Right lobe of liver (tissue), 6 donors: ENCODE measurements at regions not wholly inside any gene's neighbourhood (a gene's known extent, or its start where the extent isn't known, plus 50 kb on each side); places are given as distances from the start of the nearest gene placed in this dataset.
A peak's percentile ranks its signal among the peaks of the same experiment; 100 is the strongest.

ENCODE experiments used
- ATAC-seq, 4 donors: fragments of 200-7000 bp; cut with Tn5 transposase; one replicate each; pipeline ENCODE4 v1.9.1; 2020; ENCODE audit warnings: mild to moderate bottlenecking in 4 of 4, moderate library complexity in 4 of 4
- DNase-seq, 3 donors: peaks; one replicate each; pipeline ENCODE4 v3.0.0-alpha.2; 2020
- H3K27ac ChIP-seq, 3 donors: fragments of 200-600 bp; one replicate each; pipeline ENCODE4 v1.8.0; 2022
- H3K27me3 ChIP-seq, 2 donors: fragments of 200-600 bp; one replicate each; pipeline ENCODE4 v1.8.0; 2022
- H3K36me3 ChIP-seq, 4 donors: fragments of 200-600 bp; sonication (generic) in 1 of 4; one replicate each; pipeline versions ENCODE4 v1.5.1 to v1.8.0; 2017 to 2022; ENCODE audit warnings: control low read depth in 1 of 4
- H3K4me1 ChIP-seq, 4 donors: fragments of 200-600 bp; sonication (generic) in 1 of 4; one replicate each; pipeline versions ENCODE4 v1.5.1 to v1.8.0; 2017 to 2022; ENCODE audit warnings: control low read depth in 1 of 4
- H3K4me3 ChIP-seq, 3 donors: fragments of 200-600 bp; one replicate each; pipeline ENCODE4 v1.8.0; 2022
- H3K9me3 ChIP-seq, 4 donors: fragments of 200-600 bp; sonication (generic) in 1 of 4; one replicate each; pipeline versions ENCODE4 v1.5.1 to v1.8.0; 2017 to 2022; ENCODE audit warnings: control low read depth in 1 of 4
- POLR2A ChIP-seq: fragments of 450-650 bp; IDR thresholded peaks from one replicate; pipeline ENCODE4 v1.6.1; 2017; ENCODE audit warnings: antibody characterized with exemption, mild to moderate bottlenecking
- WGBS: methylation state at CpG from one replicate; pipeline ENCODE4 v1.1.6; 2018; ENCODE audit warnings: low coverage, low lambda C conversion rate; ENCODE audit not compliant: insufficient coverage; ENCODE audit errors: missing lambda C conversion rate; 5-methylcytosine and 5-hydroxymethylcytosine counted together
- intact Hi-C, 2 donors: fragments of 100-400 bp; cut with DNase I; formaldehyde crosslinking; loops; one replicate each; pipeline versions ENCODE4 v1.11.2 to v1.14.1; 2022
- TF ChIP-seq, protein P1 (sequence below), 4 donors: fragments of 200-600 bp in 3 of 4; fragments of 450-650 bp in 1 of 4; IDR thresholded peaks; one replicate each; pipeline versions ENCODE4 v1.5.1 to v1.8.0; 2016 to 2022; ENCODE audit warnings: antibody characterized with exemption in 4 of 4, mild to moderate bottlenecking in 2 of 4
- donor health status: DM: no; HTN: yes; CAD: no.
- donor health status: DM: no; HTN: no; CAD: no.
- donor health status: DM: no; HTN: no; CAD: no.
- donor health status: DM: no; HTN: yes; CAD: no.
- donor health status: DM: no; HTN: yes; CAD: no.

DNA sequence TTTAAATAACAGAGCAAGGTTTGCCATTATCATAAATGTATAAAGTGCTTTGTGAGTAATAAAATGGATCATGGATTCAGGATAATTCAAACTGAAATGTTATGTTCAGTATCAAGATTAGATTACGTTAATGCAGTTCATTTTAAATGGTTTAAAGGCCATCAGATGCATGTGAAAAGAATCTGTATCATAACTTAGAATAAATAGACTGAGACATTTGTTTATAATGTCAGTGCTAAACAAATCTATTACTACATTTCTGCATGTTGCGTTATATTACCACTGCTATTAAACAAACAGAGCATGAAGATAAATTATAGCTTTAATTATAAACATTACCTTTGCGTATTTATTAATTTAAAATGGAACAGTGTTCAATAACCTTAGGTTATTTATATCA lies 160.2 kb downstream of the TOX3 start:
- DNase-seq (no peak), ATAC-seq (no peak)
- WGBS, result 83% methylated on average over 3 of the region's 3 CpGs
- Histone ChIP-seq H3K4me3 (no peak overlapping the region), H3K27ac (no peak overlapping the region), H3K4me1 (peaks cover 0 to 20% (median 8%) of the 10 kb centered on the region in 4 donors), H3K27me3 (no peaks in the 10 kb centered on the region), H3K36me3 (no peaks in the 10 kb centered on the region), H3K9me3 (no peaks in the 10 kb centered on the region)
- intact Hi-C loops, result no loop called here
- TF ChIP-seq POLR2A, result no peak
- TF ChIP-seq, protein P1, sequence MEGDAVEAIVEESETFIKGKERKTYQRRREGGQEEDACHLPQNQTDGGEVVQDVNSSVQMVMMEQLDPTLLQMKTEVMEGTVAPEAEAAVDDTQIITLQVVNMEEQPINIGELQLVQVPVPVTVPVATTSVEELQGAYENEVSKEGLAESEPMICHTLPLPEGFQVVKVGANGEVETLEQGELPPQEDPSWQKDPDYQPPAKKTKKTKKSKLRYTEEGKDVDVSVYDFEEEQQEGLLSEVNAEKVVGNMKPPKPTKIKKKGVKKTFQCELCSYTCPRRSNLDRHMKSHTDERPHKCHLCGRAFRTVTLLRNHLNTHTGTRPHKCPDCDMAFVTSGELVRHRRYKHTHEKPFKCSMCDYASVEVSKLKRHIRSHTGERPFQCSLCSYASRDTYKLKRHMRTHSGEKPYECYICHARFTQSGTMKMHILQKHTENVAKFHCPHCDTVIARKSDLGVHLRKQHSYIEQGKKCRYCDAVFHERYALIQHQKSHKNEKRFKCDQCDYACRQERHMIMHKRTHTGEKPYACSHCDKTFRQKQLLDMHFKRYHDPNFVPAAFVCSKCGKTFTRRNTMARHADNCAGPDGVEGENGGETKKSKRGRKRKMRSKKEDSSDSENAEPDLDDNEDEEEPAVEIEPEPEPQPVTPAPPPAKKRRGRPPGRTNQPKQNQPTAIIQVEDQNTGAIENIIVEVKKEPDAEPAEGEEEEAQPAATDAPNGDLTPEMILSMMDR (IDR thresholded peaks at IDR 0.05), result no peak

- ATAC-seq (no peak), DNase-seq (no peak)
- Histone ChIP-seq H3K4me1 (peaks cover 0 to 16% (median 8%) of the 10 kb centered on the region in 4 donors), H3K9me3 (no peaks in the 10 kb centered on the region), H3K4me3 (no peak overlapping the region), H3K27me3 (no peaks in the 10 kb centered on the region), H3K36me3 (no peaks in the 10 kb centered on the region), H3K27ac (no peak overlapping the region)
- TF ChIP-seq, protein P1 (IDR thresholded peaks at IDR 0.05), result no peak
- TF ChIP-seq POLR2A, result no peak
- intact Hi-C loops, result no loop called here
- 79% methylated on average over 1 of the region's 2 CpGs for WGBS
Measured at GRCh38 chr16:52384378-52384777, 162.6 kb downstream of the TOX3 start.

GRCh38 chr16:52383640-52384292 lies 163.2 kb downstream of the TOX3 start:
- Histone ChIP-seq H3K27ac (peak overlapping the region in 1 of 3 donors; percentile 33), H3K9me3 (no peaks in the 10 kb centered on the region), H3K36me3 (no peaks in the 10 kb centered on the region), H3K4me3 (no peak overlapping the region), H3K4me1 (peaks cover 0 to 15% (median 8%) of the 10 kb centered on the region in 4 donors), H3K27me3 (no peaks in the 10 kb centered on the region)
- no peak for TF ChIP-seq POLR2A
- TF ChIP-seq, protein P1 (IDR thresholded peaks at IDR 0.05), result no peak
- WGBS, result 21% methylated on average over 3 of the region's 3 CpGs
- ATAC-seq, result peak; percentile 66 to 89 (median 81)
- intact Hi-C loops, result no loop called here
- DNase-seq, result peak in 2 of 3 donors; percentile 35 to 52

DNA sequence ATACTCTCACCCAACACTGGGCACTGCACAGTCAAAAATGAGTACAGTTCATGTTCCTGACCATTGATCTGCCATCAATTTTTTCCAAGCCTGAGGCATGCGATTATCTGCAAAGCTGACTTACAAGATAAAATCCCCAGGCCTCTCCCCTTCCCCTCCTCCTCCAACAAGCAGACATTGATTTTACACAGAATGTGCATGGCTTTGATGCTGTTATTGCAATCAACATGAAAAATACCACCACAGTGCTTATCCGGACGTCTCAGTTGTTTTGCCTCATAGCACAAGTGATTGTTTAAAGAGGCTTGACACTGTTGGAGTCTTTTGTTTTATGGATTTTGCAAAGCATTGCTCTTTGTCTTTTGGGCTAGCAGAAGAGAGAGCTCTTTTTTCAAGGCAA lies 163.8 kb downstream of the TOX3 start:
- DNase-seq (no peak), ATAC-seq (peak in 2 of 4 donors; percentile 19)
- no peaks in the 10 kb centered on the region for H3K36me3 ChIP-seq
- TF ChIP-seq POLR2A, result no peak
- TF ChIP-seq, protein P1 (IDR thresholded peaks at IDR 0.05), result no peak
- H3K4me1 ChIP-seq, result peaks cover 0 to 15% (median 8%) of the 10 kb centered on the region in 4 donors
- peak overlapping the region in 1 of 3 donors; percentile 33 for H3K27ac ChIP-seq
- intact Hi-C loops, result no loop called here
- WGBS, result 58% methylated on average over 3 of the region's 3 CpGs
- H3K27me3 ChIP-seq, result no peaks in the 10 kb centered on the region
- no peaks in the 10 kb centered on the region for H3K9me3 ChIP-seq
- no peak overlapping the region for H3K4me3 ChIP-seq
